ENCODE measurements at regions not wholly inside any gene's neighbourhood (a gene's known extent, or its start where the extent isn't known, plus 50 kb on each side); places are given as distances from the start of the nearest gene placed in this dataset.
A peak's percentile ranks its signal among the peaks of the same experiment; 100 is the strongest.

DNA sequence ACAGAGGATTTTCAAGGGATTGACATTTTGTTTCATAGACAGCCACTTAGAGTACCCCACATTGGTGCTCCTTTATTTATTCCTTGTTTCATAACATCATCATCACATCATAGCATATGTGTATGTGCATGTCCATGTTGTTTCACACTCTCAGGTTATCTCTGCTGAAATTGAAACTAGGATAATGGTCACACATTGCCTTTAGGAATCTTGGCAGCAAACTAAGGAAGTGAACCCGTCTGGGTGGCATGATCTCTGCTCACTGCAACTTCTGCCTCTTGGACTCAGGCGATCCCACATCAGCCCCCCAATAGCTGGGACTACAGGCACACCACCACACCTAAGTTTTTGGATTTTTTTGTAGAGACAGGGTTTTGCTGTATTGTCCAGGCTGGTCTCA lies 234.2 kb upstream of the ANKRD50 start:
- TF ChIP-seq, protein P1, sequence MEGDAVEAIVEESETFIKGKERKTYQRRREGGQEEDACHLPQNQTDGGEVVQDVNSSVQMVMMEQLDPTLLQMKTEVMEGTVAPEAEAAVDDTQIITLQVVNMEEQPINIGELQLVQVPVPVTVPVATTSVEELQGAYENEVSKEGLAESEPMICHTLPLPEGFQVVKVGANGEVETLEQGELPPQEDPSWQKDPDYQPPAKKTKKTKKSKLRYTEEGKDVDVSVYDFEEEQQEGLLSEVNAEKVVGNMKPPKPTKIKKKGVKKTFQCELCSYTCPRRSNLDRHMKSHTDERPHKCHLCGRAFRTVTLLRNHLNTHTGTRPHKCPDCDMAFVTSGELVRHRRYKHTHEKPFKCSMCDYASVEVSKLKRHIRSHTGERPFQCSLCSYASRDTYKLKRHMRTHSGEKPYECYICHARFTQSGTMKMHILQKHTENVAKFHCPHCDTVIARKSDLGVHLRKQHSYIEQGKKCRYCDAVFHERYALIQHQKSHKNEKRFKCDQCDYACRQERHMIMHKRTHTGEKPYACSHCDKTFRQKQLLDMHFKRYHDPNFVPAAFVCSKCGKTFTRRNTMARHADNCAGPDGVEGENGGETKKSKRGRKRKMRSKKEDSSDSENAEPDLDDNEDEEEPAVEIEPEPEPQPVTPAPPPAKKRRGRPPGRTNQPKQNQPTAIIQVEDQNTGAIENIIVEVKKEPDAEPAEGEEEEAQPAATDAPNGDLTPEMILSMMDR (conservative IDR thresholded peaks at IDR 0.05): no peak
- TF ChIP-seq ZFX (IDR thresholded peaks at IDR 0.05): no peak
- no peak overlapping the region for H3K27ac ChIP-seq

DNA sequence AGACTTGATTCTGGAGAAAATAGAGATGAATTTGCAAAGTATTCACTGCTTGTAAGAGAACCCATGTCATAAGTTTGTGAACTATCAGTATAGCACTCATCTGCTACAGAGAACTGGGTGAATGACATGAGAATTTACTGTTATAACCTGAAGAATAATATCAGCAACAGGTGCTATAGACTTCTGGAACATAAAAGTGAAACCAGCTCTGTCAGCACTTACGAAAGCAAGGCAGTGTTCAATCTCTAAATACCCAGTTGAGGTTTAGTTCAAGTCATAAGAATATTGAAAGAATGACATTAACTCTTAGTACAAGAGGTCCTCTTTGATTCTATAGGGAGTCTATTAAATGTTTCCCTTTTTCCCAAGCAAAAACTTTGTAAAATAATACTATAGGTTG lies 232.9 kb upstream of the ANKRD50 start:
- TF ChIP-seq, protein P1 (conservative IDR thresholded peaks at IDR 0.05): no peak
- TF ChIP-seq ZFX (IDR thresholded peaks at IDR 0.05): no peak

DNA sequence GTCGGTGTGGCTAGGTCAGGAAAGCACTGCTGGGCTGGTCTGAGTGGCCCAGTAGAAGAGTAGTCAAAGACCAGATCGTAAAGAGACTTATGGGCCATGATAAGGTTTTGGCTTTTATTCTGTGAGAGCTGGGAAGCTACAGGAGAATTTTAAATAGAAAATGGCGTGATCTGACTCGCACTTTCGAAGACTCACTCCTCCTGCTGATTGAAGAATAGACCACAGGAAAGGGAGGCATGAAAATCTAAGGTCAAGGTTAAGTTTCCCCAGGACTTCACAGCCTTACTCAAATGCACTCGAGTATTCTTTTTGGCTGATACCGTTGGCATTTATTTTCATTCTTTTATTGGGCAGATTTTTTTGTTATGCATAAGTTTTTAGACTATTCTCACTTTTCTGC lies 231.4 kb upstream of the ANKRD50 start:
- H3K27ac ChIP-seq: no peak overlapping the region
- TF ChIP-seq, protein P1 (conservative IDR thresholded peaks at IDR 0.05): peak; percentile 36
- TF ChIP-seq ZFX (IDR thresholded peaks at IDR 0.05): no peak

More for the DNA sequence above, 232.9 kb upstream of the ANKRD50 start:
- H3K27ac ChIP-seq: no peak overlapping the region

DNA sequence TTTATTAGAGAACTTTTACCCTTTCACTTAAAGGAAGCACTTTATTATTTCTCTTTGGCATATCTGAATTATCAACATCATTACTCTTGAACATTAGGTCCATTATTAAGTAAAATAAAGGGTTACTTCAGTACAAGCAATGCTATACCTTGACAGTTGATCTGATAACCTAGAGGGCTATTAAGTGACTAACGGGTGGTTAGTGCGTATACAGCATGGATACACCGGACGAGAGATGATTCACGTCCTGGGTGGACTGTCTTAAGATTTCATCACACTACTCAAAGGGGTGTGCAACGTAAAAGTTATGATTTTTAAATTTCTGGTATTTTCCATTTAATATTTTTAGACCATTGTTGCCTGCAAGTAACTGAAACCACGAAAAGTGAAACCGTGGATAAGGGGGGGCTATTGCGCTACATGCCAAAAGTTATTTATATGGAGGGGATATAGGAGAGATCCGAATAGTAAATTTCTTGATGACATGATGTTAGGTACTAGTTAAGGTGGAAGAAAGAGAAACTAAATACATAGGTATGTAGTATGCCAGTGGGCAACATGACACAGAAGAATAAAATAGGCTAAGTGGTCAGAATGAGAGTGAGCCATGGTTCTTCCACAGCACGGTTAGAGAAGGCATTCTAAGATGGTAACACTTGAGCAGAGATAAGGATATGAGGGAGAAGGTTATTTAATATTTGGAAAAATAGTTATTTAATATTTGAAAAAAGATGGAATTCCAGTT lies 230.8 kb upstream of the ANKRD50 start:
- TF ChIP-seq, protein P1 (conservative IDR thresholded peaks at IDR 0.05): no peak

DNA sequence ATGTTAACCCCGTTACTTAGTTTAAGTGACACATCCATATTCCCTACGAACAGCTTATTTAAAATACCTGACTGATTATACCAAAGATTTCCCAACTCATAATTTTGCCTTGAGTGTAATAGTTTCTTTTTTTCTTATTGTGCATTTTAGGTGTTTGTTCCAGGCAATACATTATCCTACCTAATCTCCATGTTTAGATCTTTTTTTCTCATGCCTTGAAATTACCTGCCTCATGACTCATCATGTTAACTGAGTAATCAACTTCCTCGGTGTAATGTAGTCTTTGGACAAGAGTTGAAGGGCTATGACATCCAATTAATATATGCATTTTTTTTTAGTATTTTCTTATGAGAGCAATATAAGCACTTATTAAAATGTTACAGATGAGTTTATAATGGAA lies 228.7 kb upstream of the ANKRD50 start:
- H3K27ac ChIP-seq: no peak overlapping the region
- TF ChIP-seq ZFX (IDR thresholded peaks at IDR 0.05): no peak
- TF ChIP-seq, protein P1 (conservative IDR thresholded peaks at IDR 0.05): no peak

More for the DNA sequence above, 230.8 kb upstream of the ANKRD50 start:
- H3K27ac ChIP-seq: no peak overlapping the region

DNA sequence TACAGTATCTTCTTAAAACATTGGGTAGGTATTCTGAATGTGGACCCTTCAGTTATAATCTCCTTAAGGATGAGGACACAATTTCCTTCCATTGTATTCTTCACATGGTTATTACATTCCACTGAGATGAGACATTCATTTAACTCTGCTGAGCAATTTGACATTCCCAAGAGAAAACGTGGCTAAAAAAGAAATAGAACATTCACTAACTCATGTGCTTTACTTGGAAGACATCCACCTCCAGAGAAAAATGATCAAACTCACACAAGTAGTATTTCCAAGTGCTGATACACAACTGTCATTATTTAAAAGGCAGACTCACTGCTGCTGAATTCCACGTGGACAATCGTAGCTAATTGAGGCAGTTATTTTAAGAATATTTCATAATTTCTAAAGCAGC lies 227.9 kb upstream of the ANKRD50 start:
- TF ChIP-seq, protein P1 (conservative IDR thresholded peaks at IDR 0.05): no peak
- no peak for TF ChIP-seq ZFX (IDR thresholded peaks at IDR 0.05)
- H3K27ac ChIP-seq: no peak overlapping the region

DNA sequence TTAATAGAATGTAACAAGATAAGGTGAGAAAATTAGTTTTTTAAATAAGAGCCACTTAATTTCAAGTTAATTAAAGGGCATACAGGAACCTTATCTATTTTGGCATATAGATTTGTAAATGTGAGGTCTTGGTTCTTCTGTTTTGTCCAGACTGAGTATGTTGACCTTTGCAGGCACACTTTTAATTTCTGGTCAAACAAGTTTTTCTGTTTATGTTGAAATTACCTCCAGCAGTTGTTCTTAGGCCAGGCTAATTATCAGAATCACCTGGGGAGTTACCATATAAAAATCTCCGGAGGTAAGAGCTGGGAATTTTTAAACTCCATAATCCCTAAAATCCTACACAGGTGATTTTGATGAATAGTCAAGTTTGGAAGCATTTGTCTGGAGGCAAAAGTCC lies 227.4 kb upstream of the ANKRD50 start:
- H3K27ac ChIP-seq: no peak overlapping the region
- no peak for TF ChIP-seq ZFX (IDR thresholded peaks at IDR 0.05)
- TF ChIP-seq, protein P1 (conservative IDR thresholded peaks at IDR 0.05): no peak
